Peyer's patch (tissue), 4 donors: ENCODE measurements at regions not wholly inside any gene's neighbourhood (a gene's known extent, or its start where the extent isn't known, plus 50 kb on each side); places are given as distances from the start of the nearest gene placed in this dataset.

ENCODE experiments used
- DNase-seq, 3 donors: peaks; one replicate each; pipeline ENCODE4 v3.0.0-alpha.2; 2017 to 2019
- H3K27ac ChIP-seq, 4 donors: fragments of 200-600 bp; sonication (generic); one replicate each; pipeline ENCODE4 v1.5.1; 2016 to 2019
- H3K27me3 ChIP-seq, 2 donors: fragments of 200-600 bp; sonication (generic); one replicate each; pipeline ENCODE4 v1.5.1; 2019
- H3K36me3 ChIP-seq, 3 donors: fragments of 200-600 bp; sonication (generic); one replicate each; pipeline ENCODE4 v1.5.1; 2016 to 2019
- H3K4me1 ChIP-seq, 4 donors: fragments of 200-600 bp; sonication (generic); one replicate each; pipeline ENCODE4 v1.5.1; 2016 to 2019
- H3K4me3 ChIP-seq, 4 donors: fragments of 200-600 bp; sonication (generic); 1 replicate in 3 of 4; 2 replicates in 1 of 4; pipeline ENCODE4 v1.5.1; 2016 to 2019; ENCODE audit warnings: mild to moderate bottlenecking in 1 of 4
- H3K9me3 ChIP-seq, 4 donors: fragments of 200-600 bp; sonication (generic); one replicate each; pipeline ENCODE4 v1.5.1; 2016 to 2019; ENCODE audit warnings: mild to moderate bottlenecking in 1 of 4
- POLR2A ChIP-seq, 2 donors: fragments of 450-650 bp; IDR thresholded peaks; one replicate each; pipeline ENCODE4 v1.5.1; 2017; ENCODE audit warnings: antibody characterized with exemption in 2 of 2, mild to moderate bottlenecking in 2 of 2, moderate library complexity in 2 of 2
- TF ChIP-seq, protein P1 (sequence below), 6 experiments: fragments of 450-650 bp in 4 of 6; fragments of 200-600 bp in 2 of 6; sonication (generic) in 1 of 6; IDR thresholded peaks; one replicate each; pipeline ENCODE4 v1.5.1; 2017 to 2019; ENCODE audit warnings: antibody characterized with exemption in 6 of 6, mild to moderate bottlenecking in 3 of 6, moderate library complexity in 1 of 6

DNA sequence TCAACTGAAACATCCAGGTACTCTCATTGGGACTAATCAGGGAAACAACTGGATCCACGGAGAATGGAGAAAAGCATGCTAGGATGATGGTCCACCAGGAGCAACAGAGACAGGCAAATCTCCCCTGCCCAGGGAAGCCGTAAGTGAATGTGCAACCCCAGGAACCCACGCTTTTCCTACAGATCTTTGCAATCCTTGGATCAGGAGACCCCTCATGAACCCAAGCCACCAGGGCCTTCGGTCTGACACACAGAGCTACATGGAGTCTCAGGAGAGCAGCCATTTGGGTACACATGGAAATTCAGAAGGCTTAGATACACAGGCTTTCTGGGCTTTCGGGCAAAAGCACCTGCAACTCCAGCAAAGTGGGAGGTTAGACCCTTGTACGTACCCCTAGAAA is 122.1 kb upstream of the PTCHD4 start:
- no peak overlapping the region for H3K4me3 ChIP-seq
- DNase-seq, result no peak
- TF ChIP-seq, protein P1, sequence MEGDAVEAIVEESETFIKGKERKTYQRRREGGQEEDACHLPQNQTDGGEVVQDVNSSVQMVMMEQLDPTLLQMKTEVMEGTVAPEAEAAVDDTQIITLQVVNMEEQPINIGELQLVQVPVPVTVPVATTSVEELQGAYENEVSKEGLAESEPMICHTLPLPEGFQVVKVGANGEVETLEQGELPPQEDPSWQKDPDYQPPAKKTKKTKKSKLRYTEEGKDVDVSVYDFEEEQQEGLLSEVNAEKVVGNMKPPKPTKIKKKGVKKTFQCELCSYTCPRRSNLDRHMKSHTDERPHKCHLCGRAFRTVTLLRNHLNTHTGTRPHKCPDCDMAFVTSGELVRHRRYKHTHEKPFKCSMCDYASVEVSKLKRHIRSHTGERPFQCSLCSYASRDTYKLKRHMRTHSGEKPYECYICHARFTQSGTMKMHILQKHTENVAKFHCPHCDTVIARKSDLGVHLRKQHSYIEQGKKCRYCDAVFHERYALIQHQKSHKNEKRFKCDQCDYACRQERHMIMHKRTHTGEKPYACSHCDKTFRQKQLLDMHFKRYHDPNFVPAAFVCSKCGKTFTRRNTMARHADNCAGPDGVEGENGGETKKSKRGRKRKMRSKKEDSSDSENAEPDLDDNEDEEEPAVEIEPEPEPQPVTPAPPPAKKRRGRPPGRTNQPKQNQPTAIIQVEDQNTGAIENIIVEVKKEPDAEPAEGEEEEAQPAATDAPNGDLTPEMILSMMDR (IDR thresholded peaks at IDR 0.05), result no peak
- TF ChIP-seq POLR2A (IDR thresholded peaks at IDR 0.05), result no peak
- no peaks in the 10 kb centered on the region for H3K27me3 ChIP-seq
- peaks cover 0 to 5% (median 0%) of the 10 kb centered on the region in 4 donors for H3K9me3 ChIP-seq
- H3K36me3 ChIP-seq, result no peaks in the 10 kb centered on the region
- H3K27ac ChIP-seq, result no peak overlapping the region
- H3K4me1 ChIP-seq, result no peaks in the 10 kb centered on the region

DNA sequence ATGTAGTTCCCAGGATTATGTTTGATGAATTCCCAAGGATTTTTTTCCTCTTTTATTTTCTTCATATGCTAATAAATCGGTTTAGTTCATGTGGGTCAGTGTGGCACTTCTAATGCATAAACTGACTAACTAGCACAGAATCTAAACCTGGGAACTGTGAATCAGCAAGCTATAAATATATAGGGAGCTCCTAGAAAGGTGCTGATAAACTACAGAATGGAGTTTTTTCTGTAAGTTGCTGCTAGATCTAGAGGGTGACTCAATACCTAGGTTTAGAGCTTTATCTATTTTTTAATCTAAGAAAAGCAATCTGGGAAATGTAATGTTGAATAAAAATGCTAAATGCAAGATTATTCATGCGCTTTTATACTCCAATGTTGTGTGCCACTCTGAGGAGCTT is 118.8 kb upstream of the PTCHD4 start:
- Histone ChIP-seq H3K27me3 (no peaks in the 10 kb centered on the region), H3K4me3 (no peak overlapping the region)
- TF ChIP-seq, protein P1 (IDR thresholded peaks at IDR 0.05), result no peak
- no peak for TF ChIP-seq POLR2A (IDR thresholded peaks at IDR 0.05)

DNA sequence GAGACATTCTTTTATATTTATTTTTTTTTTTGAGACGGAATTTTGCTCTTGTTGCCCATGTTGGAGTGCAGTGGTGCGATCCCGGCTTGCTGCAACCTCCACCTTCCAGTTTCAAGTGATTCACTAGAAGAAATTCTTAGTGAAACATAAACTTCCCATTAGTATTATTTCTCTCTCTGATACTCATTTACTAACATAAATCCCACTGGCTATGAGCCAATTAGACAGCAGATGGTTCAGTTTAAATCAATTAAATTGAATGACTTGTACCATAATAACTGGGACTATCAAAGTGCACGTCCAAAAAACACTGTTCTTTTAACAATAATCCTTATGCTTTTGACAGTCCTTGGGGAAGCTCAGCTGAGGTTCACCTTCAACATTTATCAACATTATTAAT is 111.2 kb upstream of the PTCHD4 start:
- Histone ChIP-seq H3K4me3 (no peak overlapping the region), H3K4me1 (no peaks in the 10 kb centered on the region), H3K27ac (no peak overlapping the region), H3K36me3 (no peaks in the 10 kb centered on the region), H3K27me3 (no peaks in the 10 kb centered on the region), H3K9me3 (no peaks in the 10 kb centered on the region)
- TF ChIP-seq, protein P1 (IDR thresholded peaks at IDR 0.05), result no peak
- no peak for TF ChIP-seq POLR2A (IDR thresholded peaks at IDR 0.05)
- no peak for DNase-seq

More for the DNA sequence above, 118.8 kb upstream of the PTCHD4 start:
- no peak for DNase-seq
- no peaks in the 10 kb centered on the region for H3K4me1 ChIP-seq
- no peaks in the 10 kb centered on the region for H3K36me3 ChIP-seq
- no peak overlapping the region for H3K27ac ChIP-seq
- H3K9me3 ChIP-seq, result no peaks in the 10 kb centered on the region

DNA sequence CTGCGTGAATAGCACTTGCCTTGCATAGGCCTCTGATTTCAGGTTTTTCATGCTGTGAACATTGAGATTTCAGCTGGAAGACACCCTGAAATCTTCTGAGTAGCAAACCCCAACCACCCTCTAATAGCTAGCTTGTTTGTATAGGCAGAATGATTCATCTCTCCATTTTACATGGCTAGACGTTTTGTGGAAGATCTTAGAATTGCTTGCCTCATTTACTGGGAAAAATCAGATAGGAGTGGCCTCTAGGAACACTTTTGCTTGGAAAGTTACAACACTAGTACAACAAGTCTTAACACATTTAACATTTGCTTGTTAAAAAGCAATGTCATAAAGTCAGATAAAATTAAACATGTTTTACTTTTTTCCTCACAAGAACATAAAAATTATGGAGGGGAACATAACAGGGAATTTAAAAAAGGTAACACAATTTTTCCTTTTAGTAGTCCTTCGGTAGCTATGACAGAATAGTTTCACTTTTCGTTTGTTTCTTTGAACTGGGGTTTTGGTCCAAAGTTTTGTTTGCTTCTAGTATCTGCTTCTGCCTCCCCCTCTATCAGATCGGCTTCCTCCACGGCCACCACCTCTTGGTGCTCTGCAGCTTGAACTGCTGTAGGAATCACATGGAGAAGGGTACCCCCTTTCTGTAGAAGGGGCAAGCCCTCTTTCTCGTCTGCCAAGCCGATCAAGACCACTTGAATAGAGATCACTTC is 102.2 kb upstream of the PTCHD4 start:
- no peak for DNase-seq

DNA sequence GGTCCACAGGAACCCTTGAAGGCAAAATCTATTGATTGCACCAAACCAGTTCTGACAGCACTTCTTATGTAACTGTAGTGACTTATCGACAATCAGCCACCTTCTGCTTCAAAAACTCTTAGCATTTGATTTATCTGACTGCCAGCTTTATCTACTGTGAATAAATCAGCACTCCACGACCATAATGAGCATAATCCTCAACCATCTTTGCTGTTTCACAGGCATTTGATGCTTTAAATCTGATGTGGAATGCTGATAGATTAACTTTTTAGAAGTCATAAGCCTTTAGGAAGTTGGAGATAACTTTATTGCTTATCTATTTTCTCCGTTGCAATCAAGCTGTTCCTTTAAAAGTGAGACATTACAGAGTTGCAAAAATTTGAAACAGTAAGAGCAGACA is 101.5 kb upstream of the PTCHD4 start:
- Histone ChIP-seq H3K4me1 (no peaks in the 10 kb centered on the region), H3K27me3 (no peaks in the 10 kb centered on the region), H3K27ac (no peak overlapping the region), H3K36me3 (no peaks in the 10 kb centered on the region), H3K9me3 (no peaks in the 10 kb centered on the region), H3K4me3 (no peak overlapping the region)
- no peak for DNase-seq
- TF ChIP-seq, protein P1 (IDR thresholded peaks at IDR 0.05), result no peak
- no peak for TF ChIP-seq POLR2A (IDR thresholded peaks at IDR 0.05)

More for the DNA sequence above, 102.2 kb upstream of the PTCHD4 start:
- Histone ChIP-seq H3K4me1 (no peaks in the 10 kb centered on the region), H3K36me3 (no peaks in the 10 kb centered on the region), H3K27ac (no peak overlapping the region), H3K4me3 (no peak overlapping the region), H3K9me3 (no peaks in the 10 kb centered on the region), H3K27me3 (no peaks in the 10 kb centered on the region)
- TF ChIP-seq POLR2A (IDR thresholded peaks at IDR 0.05), result no peak
- TF ChIP-seq, protein P1 (IDR thresholded peaks at IDR 0.05), result no peak
